GM12892 (cell line): ENCODE measurements at regions not wholly inside any gene's neighbourhood (a gene's known extent, or its start where the extent isn't known, plus 50 kb on each side); places are given as distances from the start of the nearest gene placed in this dataset.
"Not testable (repeated sequence)": the region's sequence is repeated elsewhere in the genome, so short reads cannot be mapped to it uniquely, and the experiment has no call there.

Source experiments
- DNase-seq: peaks from one replicate; pipeline ENCODE4 v3.0.0; 2011; ENCODE audit not compliant: insufficient read length
- FAIRE-seq: peaks from 2 replicates; lab custom pipeline; 2011; peaks lifted over from hg19 to GRCh38; lab: Jason Lieb, UNC
- POLR2A ChIP-seq: IDR thresholded peaks from 2 replicates; pipeline ENCODE4 v1.6.1; 2011; ENCODE audit warnings: low read depth, low read length, control low read depth
- POLR2AphosphoS5 ChIP-seq: IDR thresholded peaks from 2 replicates; pipeline ENCODE4 v1.6.1; 2011; ENCODE audit warnings: low read depth, low read length, control low read depth
- TAF1 ChIP-seq: IDR thresholded peaks from 2 replicates; pipeline ENCODE4 v1.6.1; 2011; ENCODE audit warnings: low read depth, mild to moderate bottlenecking, control low read depth, low read length, borderline replicate concordance

- FAIRE-seq: no peak
- no peak for DNase-seq
- TF ChIP-seq POLR2AphosphoS5: no peak
- TF ChIP-seq TAF1: no peak
- no peak for TF ChIP-seq POLR2A
Observed at GRCh38 chr2:7161501-7161900, 244.3 kb downstream of the RNF144A start.

- no peak for FAIRE-seq
- DNase-seq: no peak
- TF ChIP-seq TAF1 (no peak), POLR2A (no peak), POLR2AphosphoS5 (no peak)
Observed at GRCh38 chr2:7165736-7166135, 248.5 kb downstream of the RNF144A start.

DNA sequence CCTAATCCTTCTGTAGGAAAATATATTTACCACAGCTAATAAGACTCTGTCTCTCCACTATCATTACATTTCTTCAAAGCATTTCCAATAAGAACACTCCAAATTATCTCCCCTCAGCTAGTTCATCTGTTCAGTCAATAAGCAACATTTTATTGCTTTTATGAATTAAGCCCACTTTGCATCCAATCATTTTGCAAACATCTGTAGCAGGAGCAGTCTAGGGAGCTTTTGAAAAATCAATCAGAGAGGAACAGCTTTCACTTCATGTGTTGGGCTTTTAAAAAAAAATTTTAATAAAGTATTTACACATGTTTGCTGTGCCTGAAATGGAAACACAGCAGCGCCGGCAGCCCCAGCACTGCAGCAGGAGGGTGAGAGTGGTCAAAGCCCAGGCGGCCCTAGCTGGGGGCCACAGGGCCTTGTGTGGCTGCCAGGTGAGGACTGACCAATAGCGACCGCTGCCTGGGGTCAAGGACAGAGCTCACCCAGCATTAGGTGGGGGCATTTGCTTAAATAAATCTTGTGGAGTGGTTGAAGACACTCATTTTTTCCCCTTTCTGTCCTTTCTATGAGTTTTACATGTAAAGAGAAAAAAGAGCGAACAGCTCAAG is 250.7 kb downstream of the RNF144A start:
- FAIRE-seq (no peak), DNase-seq (no peak)

GRCh38 chr2:7169593-7169992 is 252.4 kb downstream of the RNF144A start:
- FAIRE-seq: no peak
- no peak for DNase-seq
- TF ChIP-seq POLR2AphosphoS5: no peak
- no peak for TF ChIP-seq POLR2A
- no peak for TF ChIP-seq TAF1

More for the DNA sequence above, 250.7 kb downstream of the RNF144A start:
- TF ChIP-seq TAF1: no peak
- no peak for TF ChIP-seq POLR2AphosphoS5
- no peak for TF ChIP-seq POLR2A

DNA sequence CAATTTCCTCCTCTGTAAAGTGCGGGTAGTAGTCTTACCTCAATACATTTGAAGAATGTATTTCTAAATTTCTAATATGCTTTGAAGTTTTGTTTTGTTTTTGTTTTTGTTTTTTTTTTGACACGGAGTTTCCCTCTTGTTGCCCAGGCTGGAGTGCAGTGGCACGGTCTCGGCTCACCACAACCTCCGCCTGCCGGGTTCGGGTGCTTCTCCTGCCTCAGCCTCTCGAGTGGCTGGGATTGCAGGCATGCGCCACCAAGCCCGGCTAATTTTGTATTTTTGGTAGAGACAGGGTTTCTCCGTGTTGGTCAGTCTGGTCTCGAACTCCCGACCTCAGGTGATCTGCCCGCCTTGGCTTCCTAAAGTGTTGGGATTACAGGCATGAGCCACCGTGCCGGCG is 261.8 kb downstream of the RNF144A start:
- DNase-seq, FAIRE-seq: not testable (repeated sequence)

DNA sequence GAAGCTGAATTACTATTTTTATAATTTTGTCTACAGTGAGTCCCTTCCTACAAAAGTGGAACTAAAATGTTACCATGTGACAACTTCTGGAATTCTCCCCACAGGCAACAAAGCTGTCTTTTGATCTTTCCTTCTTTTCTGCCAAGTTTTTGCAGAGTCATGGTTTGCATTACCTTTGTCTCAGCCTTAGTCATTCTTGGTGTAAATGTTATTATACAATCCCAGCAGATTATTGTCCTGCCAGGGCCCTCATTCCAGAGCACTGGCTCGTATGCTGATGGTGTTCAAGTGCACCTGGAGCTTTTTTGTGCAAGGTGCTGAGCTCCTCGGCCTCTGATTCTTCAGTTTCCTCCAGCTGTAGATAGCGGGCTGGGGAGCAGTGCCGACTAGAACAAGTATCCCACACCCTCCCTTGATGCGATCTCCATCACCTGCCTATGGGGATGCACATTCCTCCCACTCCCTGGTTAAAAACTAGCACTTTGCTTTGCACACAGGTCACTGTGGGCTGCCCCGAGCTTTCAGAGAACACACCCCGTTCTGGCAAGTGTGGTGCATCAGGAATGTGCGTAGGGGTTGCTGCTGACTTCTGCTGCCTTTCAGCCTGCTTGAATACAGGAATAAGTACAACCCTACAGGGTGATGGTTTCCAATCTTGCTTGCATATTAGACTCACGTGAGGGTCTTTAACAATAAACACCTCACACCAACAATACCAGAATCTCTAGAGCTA is 263.6 kb downstream of the RNF144A start:
- FAIRE-seq (no peak), DNase-seq (no peak)
- TF ChIP-seq TAF1 (no peak), POLR2A (no peak), POLR2AphosphoS5 (no peak)

DNA sequence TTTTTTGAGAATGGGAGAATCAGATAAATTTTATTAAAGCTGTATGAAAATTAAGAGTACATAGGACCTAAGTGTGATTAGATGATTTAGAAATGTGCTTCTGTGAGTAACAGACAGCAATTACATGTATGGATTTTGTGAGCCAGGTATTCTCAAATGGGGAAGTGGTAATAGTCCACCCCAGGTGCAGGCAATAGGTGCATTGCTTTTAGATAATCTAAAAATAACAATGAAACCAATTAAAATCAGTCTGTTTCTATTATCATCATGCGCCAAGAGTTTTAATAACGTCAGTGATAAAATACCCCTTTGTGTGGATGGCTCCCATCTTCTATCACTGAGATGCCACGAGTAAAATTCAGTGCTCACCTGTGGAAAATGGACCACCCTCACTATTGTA is 265.3 kb downstream of the RNF144A start:
- DNase-seq (no peak), FAIRE-seq (no peak)
- TF ChIP-seq POLR2AphosphoS5: no peak
- TF ChIP-seq POLR2A: no peak
- no peak for TF ChIP-seq TAF1

DNA sequence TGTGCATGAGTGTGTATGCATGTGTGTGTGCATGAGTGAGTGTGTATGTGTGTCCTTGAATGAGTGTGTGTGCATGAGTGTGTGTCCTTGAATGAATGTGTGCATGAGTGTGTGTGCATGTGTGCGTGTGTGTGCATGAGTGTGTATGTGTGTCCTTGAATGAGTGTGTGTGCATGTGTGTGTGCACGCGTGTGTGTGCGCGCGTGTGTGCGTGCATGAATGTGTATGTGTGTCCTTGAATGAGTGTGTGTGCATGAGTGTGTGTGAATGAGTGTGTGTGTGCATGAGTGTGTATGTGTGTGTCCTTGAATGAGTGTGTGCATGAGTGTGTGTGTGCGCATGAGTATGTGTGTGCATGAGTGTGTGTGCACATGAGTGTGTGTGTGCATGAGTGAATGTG is 271.9 kb downstream of the RNF144A start:
- DNase-seq (no peak), FAIRE-seq (no peak)
- no peak for TF ChIP-seq POLR2AphosphoS5
- TF ChIP-seq POLR2A: no peak
- no peak for TF ChIP-seq TAF1

DNA sequence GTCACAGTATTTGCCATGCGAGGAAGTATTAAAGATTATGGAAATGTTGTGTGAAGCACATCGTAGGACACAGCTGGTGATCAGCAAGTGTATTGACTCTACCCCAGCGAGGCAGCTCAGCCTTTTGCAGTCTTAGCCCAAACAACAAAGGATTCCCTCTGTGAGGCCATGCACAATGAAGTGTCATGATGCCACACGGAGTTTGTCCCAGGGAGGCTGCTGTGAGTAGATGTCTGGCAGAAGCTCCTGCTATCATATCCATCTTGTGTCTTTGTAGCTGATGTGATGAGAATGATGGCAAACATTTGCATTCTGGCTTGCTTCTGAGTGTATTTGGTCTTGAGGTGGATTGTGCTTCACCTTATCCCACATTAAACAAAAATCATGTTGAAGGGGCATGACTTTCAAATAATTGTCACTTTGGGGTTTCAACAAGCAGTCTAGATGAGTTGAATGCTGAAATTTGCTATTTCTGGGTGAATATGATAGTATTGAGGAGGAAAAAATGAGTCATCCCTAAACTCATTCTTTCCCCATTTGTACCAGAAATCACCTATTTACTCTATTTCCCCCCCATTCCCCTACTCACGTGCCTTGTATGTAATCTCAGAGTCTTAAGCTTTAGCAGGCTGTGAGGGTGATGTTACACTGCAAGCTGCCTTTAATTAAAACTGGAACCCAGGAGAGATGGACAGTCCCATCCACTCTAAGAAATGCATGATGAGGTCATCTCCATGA is 273.5 kb downstream of the RNF144A start:
- TF ChIP-seq TAF1: no peak
- no peak for TF ChIP-seq POLR2AphosphoS5
- no peak for TF ChIP-seq POLR2A
- no peak for DNase-seq
- no peak for FAIRE-seq

GRCh38 chr2:7191932-7192331 is 274.7 kb downstream of the RNF144A start:
- no peak for FAIRE-seq
- no peak for DNase-seq
- no peak for TF ChIP-seq TAF1
- no peak for TF ChIP-seq POLR2AphosphoS5
- TF ChIP-seq POLR2A: no peak

- no peak for DNase-seq
- FAIRE-seq: no peak
- TF ChIP-seq POLR2AphosphoS5 (no peak), POLR2A (no peak), TAF1 (no peak)
Observed at GRCh38 chr2:7193457-7193856, 276.2 kb downstream of the RNF144A start.
